ENCODE measurements at regions not wholly inside any gene's neighbourhood (a gene's known extent, or its start where the extent isn't known, plus 50 kb on each side); places are given as distances from the start of the nearest gene placed in this dataset.

DNA sequence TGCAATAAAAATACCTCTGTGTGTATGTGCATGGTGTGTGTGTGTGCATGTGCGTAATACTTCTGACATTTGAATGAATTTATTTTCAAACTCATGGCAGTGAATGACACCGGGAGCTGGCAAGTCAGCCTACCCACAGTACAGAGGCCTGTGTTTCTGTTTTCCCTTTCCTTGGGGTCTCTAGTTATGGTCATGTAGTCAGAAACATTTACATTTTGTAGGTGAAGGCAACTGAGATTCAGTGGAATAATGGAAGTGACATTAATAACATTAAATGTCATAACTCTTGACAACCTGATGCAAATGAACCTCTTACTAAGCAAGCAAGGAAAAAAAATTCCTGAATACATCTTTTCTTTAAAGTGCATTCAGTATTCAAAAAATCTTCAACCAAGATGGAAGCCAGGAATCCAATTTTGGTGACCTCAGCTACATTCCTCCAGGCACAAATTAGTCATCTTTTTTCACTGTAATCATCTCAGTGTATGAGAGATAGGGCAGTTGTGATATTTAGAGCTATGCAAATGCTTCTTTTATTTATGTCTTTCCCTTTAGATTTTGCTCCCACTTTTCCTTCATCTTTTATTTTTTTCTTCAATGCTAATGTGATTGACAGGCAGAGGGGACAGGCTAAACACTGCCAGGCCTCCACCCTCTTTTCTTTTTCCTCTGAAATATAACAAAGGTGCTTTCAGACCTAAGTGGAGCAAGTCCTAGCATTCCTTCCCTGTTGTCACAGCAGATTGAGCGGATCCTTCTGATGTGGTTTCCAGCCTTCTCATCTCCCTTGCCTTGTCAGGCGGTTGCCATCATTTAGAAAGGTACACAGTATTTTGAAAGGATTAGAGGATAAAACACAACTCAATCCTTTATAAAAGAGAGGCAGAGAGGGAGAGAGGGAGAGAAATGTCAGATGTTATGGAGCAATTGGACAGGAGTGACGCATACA is 569.8 kb upstream of the ADAMTS16 start:
- Histone ChIP-seq H3K27me3 (no peaks in the 10 kb centered on the region), H3K4me1 (no peaks in the 10 kb centered on the region), H3K9me3 (no peaks in the 10 kb centered on the region), H3K36me3 (no peaks in the 10 kb centered on the region), H3K4me3 (no peak overlapping the region), H3K27ac (no peak overlapping the region)
- TF ChIP-seq CTCF (IDR thresholded peaks at IDR 0.05) (no peak), POLR2AphosphoS5 (IDR thresholded peaks at IDR 0.05; ENCODE audit: insufficient read depth in 1 of 2, low read depth in 1 of 2) (no peak), POLR2A (IDR thresholded peaks at IDR 0.05) (no peak)
- intact Hi-C loops (cut with DNase I) = no loop called here
- no peak for DNase-seq (ENCODE audit: extremely low spot score in 2 of 2)

DNA sequence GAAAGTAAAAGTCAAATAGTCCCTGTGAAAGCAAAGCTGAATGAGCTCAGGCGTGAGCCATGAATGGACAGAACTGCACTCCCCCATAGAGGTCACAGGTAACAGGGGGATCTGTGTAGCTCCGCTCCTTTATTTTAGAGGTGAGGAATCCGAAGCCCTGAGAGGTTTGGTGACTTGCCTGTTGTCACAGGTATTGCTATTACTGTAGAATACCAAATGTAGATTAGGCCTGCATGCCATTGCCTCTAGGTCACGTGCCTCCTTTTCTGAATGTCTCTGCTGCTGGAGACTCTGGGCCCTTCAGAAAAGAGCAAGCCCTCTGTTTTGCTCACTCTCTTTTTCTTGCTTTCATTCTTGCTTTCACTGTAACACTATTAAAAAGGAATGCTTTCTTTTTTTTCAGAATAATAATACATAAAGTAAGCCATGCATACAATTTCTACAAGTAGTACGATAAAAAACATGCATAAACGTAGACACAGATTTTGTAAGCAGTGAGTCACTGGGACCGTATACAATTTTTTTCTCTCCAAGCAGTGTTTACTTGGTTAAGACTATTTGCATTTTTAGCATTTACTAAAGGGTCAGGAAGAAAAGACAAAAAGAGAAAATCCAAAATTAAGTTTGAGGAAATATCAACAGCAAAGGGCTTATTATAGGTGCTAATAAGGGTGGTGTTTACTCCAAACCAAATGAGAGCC is 568.7 kb upstream of the ADAMTS16 start:
- intact Hi-C loops (cut with DNase I) = no loop called here
- H3K4me1 ChIP-seq = no peaks in the 10 kb centered on the region
- no peaks in the 10 kb centered on the region for H3K9me3 ChIP-seq
- H3K4me3 ChIP-seq = no peak overlapping the region
- TF ChIP-seq CTCF (IDR thresholded peaks at IDR 0.05) = no peak
- no peak for TF ChIP-seq POLR2AphosphoS5 (IDR thresholded peaks at IDR 0.05; ENCODE audit: insufficient read depth in 1 of 2, low read depth in 1 of 2)
- TF ChIP-seq POLR2A (IDR thresholded peaks at IDR 0.05) = no peak
- H3K36me3 ChIP-seq = no peaks in the 10 kb centered on the region
- no peaks in the 10 kb centered on the region for H3K27me3 ChIP-seq
- no peak overlapping the region for H3K27ac ChIP-seq
- DNase-seq (ENCODE audit: extremely low spot score in 2 of 2) = no peak

DNA sequence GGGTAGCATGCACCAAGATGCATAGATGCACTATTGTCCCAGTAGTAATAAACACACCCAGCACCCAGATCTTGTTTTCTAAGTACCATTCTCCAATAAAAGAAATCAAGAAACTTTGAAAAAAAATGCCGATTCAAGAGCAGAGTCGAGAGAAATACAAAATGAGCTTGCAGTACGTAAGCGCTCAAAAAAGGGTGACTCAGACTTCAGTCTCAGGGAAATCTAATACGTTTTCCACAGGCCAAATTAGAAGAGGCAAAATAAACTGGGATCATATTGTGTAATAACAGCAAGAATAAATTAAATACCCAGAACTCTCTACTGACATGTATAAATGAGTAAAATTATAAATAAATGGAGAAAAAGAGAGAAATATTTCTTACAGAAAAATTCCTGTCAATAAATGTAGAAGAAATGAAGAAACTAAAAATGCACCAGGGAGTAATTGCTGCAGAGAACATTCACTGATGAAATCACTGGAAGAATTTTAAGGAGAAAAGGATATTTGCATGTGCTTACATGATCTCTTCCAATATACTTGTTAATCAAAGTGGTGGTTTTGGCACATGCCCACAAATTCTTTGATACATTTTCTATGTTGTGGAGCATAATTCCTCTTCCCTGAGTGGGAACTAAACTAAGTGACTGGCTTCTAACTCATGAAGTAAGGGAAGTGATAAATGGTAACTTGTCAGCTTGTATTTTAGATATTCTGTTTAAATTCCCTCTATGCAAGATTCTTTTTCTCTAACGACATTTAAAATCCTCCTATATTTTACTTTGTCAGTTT is 567.6 kb upstream of the ADAMTS16 start:
- no peak for DNase-seq (ENCODE audit: extremely low spot score in 2 of 2)
- no peaks in the 10 kb centered on the region for H3K36me3 ChIP-seq
- no peak overlapping the region for H3K4me3 ChIP-seq
- no peaks in the 10 kb centered on the region for H3K27me3 ChIP-seq
- intact Hi-C loops (cut with DNase I) = no loop called here
- no peaks in the 10 kb centered on the region for H3K4me1 ChIP-seq
- no peak for TF ChIP-seq POLR2AphosphoS5 (IDR thresholded peaks at IDR 0.05; ENCODE audit: insufficient read depth in 1 of 2, low read depth in 1 of 2)
- H3K27ac ChIP-seq = no peak overlapping the region
- H3K9me3 ChIP-seq = no peaks in the 10 kb centered on the region

- no peaks in the 10 kb centered on the region for H3K36me3 ChIP-seq
- intact Hi-C loops (cut with DNase I) = no loop called here
- TF ChIP-seq CTCF (IDR thresholded peaks at IDR 0.05) = no peak
- no peak for TF ChIP-seq POLR2AphosphoS5 (IDR thresholded peaks at IDR 0.05; ENCODE audit: insufficient read depth in 1 of 2, low read depth in 1 of 2)
- no peak for TF ChIP-seq POLR2A (IDR thresholded peaks at IDR 0.05)
Measured at GRCh38 chr5:4575608-4576007, 564.5 kb upstream of the ADAMTS16 start.

DNA sequence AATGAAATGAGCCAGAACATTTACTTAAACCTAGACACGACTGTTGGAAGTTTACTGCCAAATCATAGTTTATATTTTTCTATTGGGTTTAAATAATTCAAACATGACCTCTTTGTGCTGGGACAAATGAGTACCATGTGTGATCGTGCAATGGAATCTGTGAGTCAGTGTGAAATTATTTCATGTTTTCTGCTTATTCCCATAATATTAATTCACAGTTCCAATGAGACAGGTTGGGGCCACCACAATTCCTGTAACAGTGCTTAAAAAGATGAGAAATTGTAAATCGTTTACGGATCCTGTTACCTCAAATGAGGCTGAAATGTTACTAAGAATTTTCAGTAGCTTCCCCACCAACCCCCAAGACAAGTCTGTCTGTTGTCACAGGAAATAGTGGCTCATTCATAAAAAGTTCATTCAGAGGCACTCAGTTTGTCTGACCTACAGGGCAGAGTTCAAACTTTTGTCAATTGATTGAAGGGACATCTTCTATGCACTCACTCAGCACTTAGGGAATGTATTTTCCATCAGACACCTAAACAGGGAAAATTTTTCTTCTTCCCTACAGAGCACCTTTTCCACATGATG is 563.9 kb upstream of the ADAMTS16 start:
- no peaks in the 10 kb centered on the region for H3K4me1 ChIP-seq
- no peak overlapping the region for H3K27ac ChIP-seq
- no peaks in the 10 kb centered on the region for H3K9me3 ChIP-seq
- H3K4me3 ChIP-seq = no peak overlapping the region
- no peak for DNase-seq (ENCODE audit: extremely low spot score in 2 of 2)
- no peaks in the 10 kb centered on the region for H3K36me3 ChIP-seq
- no peak for TF ChIP-seq CTCF (IDR thresholded peaks at IDR 0.05)
- H3K27me3 ChIP-seq = no peaks in the 10 kb centered on the region
- intact Hi-C loops (cut with DNase I) = no loop called here

More at GRCh38 chr5:4575608-4576007, 564.5 kb upstream of the ADAMTS16 start:
- DNase-seq (ENCODE audit: extremely low spot score in 2 of 2) = no peak
- Histone ChIP-seq H3K4me3 (no peak overlapping the region), H3K9me3 (no peaks in the 10 kb centered on the region), H3K27me3 (no peaks in the 10 kb centered on the region), H3K27ac (no peak overlapping the region), H3K4me1 (no peaks in the 10 kb centered on the region)
